ENCODE measurements at regions not wholly inside any gene's neighbourhood (a gene's known extent, or its start where the extent isn't known, plus 50 kb on each side); places are given as distances from the start of the nearest gene placed in this dataset.

- Histone ChIP-seq H3K27ac (ENCODE audit: extremely low read length, insufficient read depth, low read length) (no peak overlapping the region), H4K20me1 (ENCODE audit: insufficient read depth, low read length) (no peaks in the 10 kb centered on the region), H3K4me3 (replicated peaks in 1 of 3; ENCODE audit: insufficient read depth in 1 of 3, low read depth in 2 of 3, low read length in 3 of 3) (no peak overlapping the region), H3K4me1 (ENCODE audit: insufficient read depth, low read length) (no peaks in the 10 kb centered on the region), H3K79me2 (ENCODE audit: insufficient read depth, low read length) (no peaks in the 10 kb centered on the region), H2AFZ (ENCODE audit: low read length) (no peak overlapping the region), H3K36me3 (replicated peaks in 1 of 2; ENCODE audit: control insufficient read depth in 1 of 2, insufficient read depth in 2 of 2, low read length in 2 of 2) (no peaks in the 10 kb centered on the region), H3K9me3 (ENCODE audit: low read length) (no peaks in the 10 kb centered on the region), H3K4me2 (ENCODE audit: low read depth, low read length) (no peak overlapping the region), H3K27me3 (ENCODE audit: control insufficient read depth in 1 of 2, insufficient read depth in 2 of 2, low read length in 2 of 2) (peaks cover 5 to 29% of the 10 kb centered on the region in 2 experiments), H3K9ac (ENCODE audit: insufficient read depth, low read depth, low read length) (no peak overlapping the region)
- BruUV-seq (replicated peaks), result no TSS peak
- in situ Hi-C loops (cut with HindIII; ENCODE audit: extremely low pct_ligation_motif_present, low pct_unique_long_range_greater_than_20kb) (no loop called here), intact Hi-C loops (cut with micrococcal nuclease; ENCODE audit: unreplicated experiment) (no loop called here)
- no peak for DNase-seq (ENCODE audit: low spot score)
- POLR2A ChIA-PET, result no interaction called here
- ATAC-seq, result no peak
- no peak for TF ChIP-seq ZEB1 (IDR thresholded peaks at IDR 0.05; ENCODE audit: insufficient replicate concordance, low read depth)
- TF ChIP-seq ZNF550 (CRISPR knock-in tag; IDR thresholded peaks at IDR 0.05; ENCODE audit: borderline replicate concordance), result no peak
- no peak for TF ChIP-seq ZFP36L2 (CRISPR knock-in tag; IDR thresholded peaks at IDR 0.05)
- TF ChIP-seq PAWR (CRISPR knock-in tag; IDR thresholded peaks at IDR 0.05; ENCODE audit: borderline replicate concordance), result no peak
- no peak for TF ChIP-seq ARNT (IDR thresholded peaks at IDR 0.05)
- no peak for TF ChIP-seq ZBTB10 (CRISPR knock-in tag; IDR thresholded peaks at IDR 0.05; ENCODE audit: borderline replicate concordance)
- TF ChIP-seq ZNF138 (CRISPR knock-in tag; IDR thresholded peaks at IDR 0.05; ENCODE audit: low read depth), result no peak
- TF ChIP-seq MIXL1 (CRISPR knock-in tag; IDR thresholded peaks at IDR 0.05), result no peak
- TF ChIP-seq SRF (IDR thresholded peaks at IDR 0.05; ENCODE audit: low read depth, low read length), result no peak
- FAIRE-seq, result no peak
- 38% methylated on average over 10 of the region's 10 CpGs for WGBS (ENCODE audit: low lambda C conversion rate)
- CTCF ChIA-PET (ENCODE audit: low intra/inter-chr PET ratio, low total read pairs), result no interaction called here
These were observed 110.0 kb upstream of the MTHFD1L start for GRCh38 chr6:150755524-150755923.

Data from HepG2 (cell line).